ENCODE measurements at regions not wholly inside any gene's neighbourhood (a gene's known extent, or its start where the extent isn't known, plus 50 kb on each side); places are given as distances from the start of the nearest gene placed in this dataset.

GRCh38 chr7:21146642-21147423 is 281.1 kb upstream of the SP4 start:
- POLR2A ChIA-PET: no interaction called here

GRCh38 chr7:21149809-21150208 is 278.1 kb upstream of the SP4 start:
- DNase-seq (ENCODE audit: extremely low spot score): no peak
- POLR2A ChIA-PET: no interaction called here
- TF ChIP-seq, protein P1, sequence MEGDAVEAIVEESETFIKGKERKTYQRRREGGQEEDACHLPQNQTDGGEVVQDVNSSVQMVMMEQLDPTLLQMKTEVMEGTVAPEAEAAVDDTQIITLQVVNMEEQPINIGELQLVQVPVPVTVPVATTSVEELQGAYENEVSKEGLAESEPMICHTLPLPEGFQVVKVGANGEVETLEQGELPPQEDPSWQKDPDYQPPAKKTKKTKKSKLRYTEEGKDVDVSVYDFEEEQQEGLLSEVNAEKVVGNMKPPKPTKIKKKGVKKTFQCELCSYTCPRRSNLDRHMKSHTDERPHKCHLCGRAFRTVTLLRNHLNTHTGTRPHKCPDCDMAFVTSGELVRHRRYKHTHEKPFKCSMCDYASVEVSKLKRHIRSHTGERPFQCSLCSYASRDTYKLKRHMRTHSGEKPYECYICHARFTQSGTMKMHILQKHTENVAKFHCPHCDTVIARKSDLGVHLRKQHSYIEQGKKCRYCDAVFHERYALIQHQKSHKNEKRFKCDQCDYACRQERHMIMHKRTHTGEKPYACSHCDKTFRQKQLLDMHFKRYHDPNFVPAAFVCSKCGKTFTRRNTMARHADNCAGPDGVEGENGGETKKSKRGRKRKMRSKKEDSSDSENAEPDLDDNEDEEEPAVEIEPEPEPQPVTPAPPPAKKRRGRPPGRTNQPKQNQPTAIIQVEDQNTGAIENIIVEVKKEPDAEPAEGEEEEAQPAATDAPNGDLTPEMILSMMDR (IDR thresholded peaks at IDR 0.05; ENCODE audit: control extremely low read depth, extremely low read depth, low read depth, missing control alignments): no peak
- CTCF ChIA-PET: no interaction called here

More at GRCh38 chr7:21146642-21147423, 281.1 kb upstream of the SP4 start:
- CTCF ChIA-PET: interaction anchor here (1.5 to 1.7 kb wide), 2 partner anchors 11 to 13 kb away, joined by 3 to 4 read pairs; no protein-coding TSS in a partner anchor
- TF ChIP-seq, protein P1 (IDR thresholded peaks at IDR 0.05; ENCODE audit: control extremely low read depth, extremely low read depth, low read depth, missing control alignments): no peak
- DNase-seq (ENCODE audit: extremely low spot score): no peak

- DNase-seq (ENCODE audit: extremely low spot score): no peak
- CTCF ChIA-PET: no interaction called here
- TF ChIP-seq, protein P1 (IDR thresholded peaks at IDR 0.05; ENCODE audit: control extremely low read depth, extremely low read depth, low read depth, missing control alignments): no peak
- POLR2A ChIA-PET: no interaction called here
Observed at GRCh38 chr7:21154614-21155013, 273.3 kb upstream of the SP4 start.

DNA sequence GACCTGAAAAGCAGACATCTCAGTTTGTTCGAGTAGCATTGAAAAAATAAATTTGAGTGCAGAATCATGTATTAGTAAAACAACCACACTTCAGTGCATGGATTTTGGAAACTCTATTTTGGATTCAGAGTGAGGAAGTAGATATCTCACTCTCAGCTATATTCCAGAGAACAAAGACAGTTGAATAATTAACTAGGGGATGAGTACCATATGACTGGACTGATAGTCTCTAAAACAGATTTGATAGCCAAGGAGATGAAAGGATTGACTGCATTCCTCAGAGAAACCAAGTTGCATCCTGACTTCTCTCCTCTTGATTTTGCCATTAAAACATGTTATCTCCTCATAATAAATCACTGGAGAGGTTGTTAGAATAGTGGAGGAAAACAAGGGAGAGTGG is 268.4 kb upstream of the SP4 start:
- no peak for DNase-seq (ENCODE audit: extremely low spot score)
- CTCF ChIA-PET: interaction anchor here (1.2 kb wide), 1 partner anchor 18 kb away, joined by 3 read pairs; no protein-coding TSS in a partner anchor
- POLR2A ChIA-PET: no interaction called here
- TF ChIP-seq, protein P1 (IDR thresholded peaks at IDR 0.05; ENCODE audit: control extremely low read depth, extremely low read depth, low read depth, missing control alignments): no peak

- CTCF ChIA-PET: interaction anchor here (1.1 to 1.2 kb wide), 2 partner anchors 19 to 25 kb away, joined by 3 to 4 read pairs; no protein-coding TSS in a partner anchor
Observed at GRCh38 chr7:21160401-21160800, 267.5 kb upstream of the SP4 start.

DNA sequence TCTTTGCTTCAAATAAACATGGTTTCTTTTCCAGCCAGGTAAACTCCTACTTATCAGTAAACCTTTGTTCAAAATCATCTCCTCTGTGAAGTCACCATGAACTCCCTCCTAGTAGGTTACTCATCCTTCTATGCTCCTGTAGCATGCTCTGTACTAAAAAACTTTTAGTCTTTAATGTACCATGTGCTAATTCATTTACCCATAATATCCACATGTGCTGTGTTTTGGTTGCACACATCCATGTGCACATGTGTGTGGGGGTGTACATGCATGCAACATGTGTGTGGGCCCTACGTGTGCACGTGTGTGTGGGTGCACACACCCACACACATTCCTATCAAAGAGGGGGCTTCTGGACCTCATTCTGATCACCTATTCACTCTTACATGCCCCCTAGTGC is 259.9 kb upstream of the SP4 start:
- TF ChIP-seq, protein P1 (IDR thresholded peaks at IDR 0.05; ENCODE audit: control extremely low read depth, extremely low read depth, low read depth, missing control alignments): no peak
- ChIA-PET POLR2A (no interaction called here), CTCF (no interaction called here)
- no peak for DNase-seq (ENCODE audit: extremely low spot score)

More at GRCh38 chr7:21160401-21160800, 267.5 kb upstream of the SP4 start:
- POLR2A ChIA-PET: no interaction called here
- no peak for DNase-seq (ENCODE audit: extremely low spot score)
- TF ChIP-seq, protein P1 (IDR thresholded peaks at IDR 0.05; ENCODE audit: control extremely low read depth, extremely low read depth, low read depth, missing control alignments): no peak
